GM18498 (cell line): ENCODE measurements at regions not wholly inside any gene's neighbourhood (a gene's known extent, or its start where the extent isn't known, plus 50 kb on each side); places are given as distances from the start of the nearest gene placed in this dataset.
"Not testable (repeated sequence)": the region's sequence is repeated elsewhere in the genome, so short reads cannot be mapped to it uniquely, and the experiment has no call there.

ENCODE experiments used
- ATAC-seq: cut with Tn5 transposase; IDR thresholded peaks from one replicate; pipeline ENCODE4 v1.9.1; 2021; ENCODE audit warnings: mild to moderate bottlenecking, moderate library complexity; ENCODE audit not compliant: unreplicated experiment

- ATAC-seq: not testable (repeated sequence)
These were observed 736.5 kb upstream of the PCDH15 start for GRCh38 chr10:55537497-55537896.

GRCh38 chr10:55519264-55519663, 718.2 kb upstream of the PCDH15 start:
- ATAC-seq: no peak

- ATAC-seq: not testable (repeated sequence)
These were observed 717.4 kb upstream of the PCDH15 start for GRCh38 chr10:55518416-55518815.

GRCh38 chr10:55509168-55509567, 708.1 kb upstream of the PCDH15 start:
- no peak for ATAC-seq

GRCh38 chr10:55500931-55501559, 700.0 kb upstream of the PCDH15 start:
- peak; percentile 58 for ATAC-seq

- ATAC-seq: no peak
These were observed 697.0 kb upstream of the PCDH15 start for GRCh38 chr10:55497893-55498499.

GRCh38 chr10:55495555-55495954, 694.5 kb upstream of the PCDH15 start:
- ATAC-seq: no peak

GRCh38 chr10:55491712-55492111, 690.7 kb upstream of the PCDH15 start:
- ATAC-seq: no peak

GRCh38 chr10:55485827-55486226, 684.8 kb upstream of the PCDH15 start:
- no peak for ATAC-seq

- ATAC-seq: no peak
These were observed 675.1 kb upstream of the PCDH15 start for GRCh38 chr10:55476129-55476528.

- no peak for ATAC-seq
These were observed 673.2 kb upstream of the PCDH15 start for GRCh38 chr10:55474258-55474657.

- ATAC-seq: no peak
These were observed 669.8 kb upstream of the PCDH15 start for GRCh38 chr10:55470840-55471239.

- ATAC-seq: no peak
These were observed 665.9 kb upstream of the PCDH15 start for GRCh38 chr10:55466806-55467504.

- ATAC-seq: no peak
These were observed 663.1 kb upstream of the PCDH15 start for GRCh38 chr10:55464083-55464482.

GRCh38 chr10:55460008-55460407, 659.0 kb upstream of the PCDH15 start:
- ATAC-seq: no peak

GRCh38 chr10:55449981-55450380, 649.0 kb upstream of the PCDH15 start:
- no peak for ATAC-seq

GRCh38 chr10:55446441-55447002, 645.5 kb upstream of the PCDH15 start:
- no peak for ATAC-seq

- no peak for ATAC-seq
These were observed 640.7 kb upstream of the PCDH15 start for GRCh38 chr10:55441777-55442176.

- ATAC-seq: no peak
These were observed 625.1 kb upstream of the PCDH15 start for GRCh38 chr10:55426138-55426537.

- ATAC-seq: no peak
These were observed 609.4 kb upstream of the PCDH15 start for GRCh38 chr10:55410415-55410885.

GRCh38 chr10:55404094-55404493, 603.1 kb upstream of the PCDH15 start:
- no peak for ATAC-seq
